NCI-H82 treated with DMSO at 0.1 percent for 48 hours (cell line): ENCODE measurements at regions not wholly inside any gene's neighbourhood (a gene's known extent, or its start where the extent isn't known, plus 50 kb on each side); places are given as distances from the start of the nearest gene placed in this dataset.

Experiments used
- DNase-seq: peaks from one replicate; lab custom pipeline; 2025; ENCODE audit not compliant: unreplicated experiment; lab: John Stamatoyannopoulos, UW

DNA sequence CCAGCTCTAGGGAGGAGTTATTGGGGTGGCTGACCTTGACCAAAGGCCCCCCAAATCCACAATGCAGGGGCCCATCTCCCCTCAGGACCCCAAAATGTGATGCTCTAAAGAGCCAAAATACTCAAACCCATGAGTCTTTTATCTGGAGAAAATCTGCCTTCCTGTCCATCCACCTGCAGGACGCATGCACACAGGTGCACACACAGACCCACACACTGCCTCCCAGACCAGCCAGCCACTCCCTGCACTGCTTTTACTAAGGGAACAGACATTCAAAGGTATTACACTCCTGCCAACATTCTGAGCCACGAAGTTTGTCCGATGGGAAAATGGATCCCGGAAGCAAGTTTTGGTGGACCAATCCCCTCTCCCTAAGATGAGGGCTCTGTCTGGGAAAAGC, 76.1 kb upstream of the CDH5 start:
- no peak for DNase-seq

DNA sequence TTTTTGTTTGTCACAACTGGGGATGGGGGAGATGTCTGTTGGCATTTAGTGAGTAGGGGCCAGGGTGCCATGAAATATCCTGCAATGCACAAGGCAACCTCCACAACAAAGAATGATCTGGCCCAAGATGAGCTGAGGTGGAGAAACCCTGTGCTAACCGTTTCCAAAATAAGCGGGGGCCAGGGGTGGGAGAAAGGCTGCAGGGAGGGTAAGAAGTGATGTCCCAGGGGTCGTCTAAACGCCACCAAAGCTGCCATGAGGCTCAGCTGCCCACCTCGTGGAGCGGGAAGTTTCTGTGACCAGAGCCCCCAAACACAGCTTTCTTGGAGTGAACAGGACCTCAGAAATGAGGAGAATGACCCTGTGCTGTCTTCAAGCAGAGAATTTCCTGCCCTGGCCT, 76.5 kb upstream of the CDH5 start:
- no peak for DNase-seq

- no peak for DNase-seq
Observed at GRCh38 chr16:66289051-66289680, 77.3 kb upstream of the CDH5 start.

DNA sequence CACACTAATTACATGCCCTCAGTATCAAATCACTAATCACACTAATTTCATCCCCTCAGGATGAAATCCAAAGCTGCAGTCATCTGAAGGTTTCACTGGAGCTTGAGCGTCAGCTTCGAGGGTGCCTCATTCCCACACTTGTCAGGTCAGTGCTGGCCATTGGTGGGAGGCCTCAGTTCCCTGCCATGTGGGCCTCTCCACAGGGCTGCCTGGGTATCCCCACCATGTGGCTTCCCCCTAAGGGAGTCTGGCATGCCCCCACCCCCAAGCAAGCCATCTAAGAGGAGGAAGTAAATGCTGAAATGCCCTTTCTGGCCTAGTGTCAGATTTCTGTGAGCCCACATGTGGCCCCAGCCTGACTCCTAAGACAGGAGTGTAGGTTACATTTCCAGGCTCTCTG, 78.6 kb upstream of the CDH5 start:
- no peak for DNase-seq

DNA sequence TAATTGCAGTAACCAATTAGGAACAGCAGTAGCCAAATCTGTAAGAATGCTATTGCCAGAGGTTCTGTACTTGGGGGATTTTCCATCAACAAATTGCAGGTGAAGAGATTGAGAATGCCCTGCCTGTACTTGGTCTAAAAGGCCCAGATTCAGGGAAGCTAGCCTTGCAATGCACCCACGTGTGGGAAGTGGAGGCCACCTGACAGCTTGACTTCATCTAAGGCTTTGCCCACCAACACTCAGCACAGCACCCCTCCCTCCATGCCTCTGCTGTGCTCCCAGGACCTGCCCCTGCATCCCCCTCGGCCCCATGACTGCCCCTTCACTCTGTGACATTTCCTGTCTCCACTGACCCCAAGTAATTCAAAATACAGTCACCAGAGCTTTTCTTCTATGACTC, 79.1 kb upstream of the CDH5 start:
- no peak for DNase-seq

GRCh38 chr16:66286527-66286926, 80.0 kb upstream of the CDH5 start:
- DNase-seq: no peak

DNA sequence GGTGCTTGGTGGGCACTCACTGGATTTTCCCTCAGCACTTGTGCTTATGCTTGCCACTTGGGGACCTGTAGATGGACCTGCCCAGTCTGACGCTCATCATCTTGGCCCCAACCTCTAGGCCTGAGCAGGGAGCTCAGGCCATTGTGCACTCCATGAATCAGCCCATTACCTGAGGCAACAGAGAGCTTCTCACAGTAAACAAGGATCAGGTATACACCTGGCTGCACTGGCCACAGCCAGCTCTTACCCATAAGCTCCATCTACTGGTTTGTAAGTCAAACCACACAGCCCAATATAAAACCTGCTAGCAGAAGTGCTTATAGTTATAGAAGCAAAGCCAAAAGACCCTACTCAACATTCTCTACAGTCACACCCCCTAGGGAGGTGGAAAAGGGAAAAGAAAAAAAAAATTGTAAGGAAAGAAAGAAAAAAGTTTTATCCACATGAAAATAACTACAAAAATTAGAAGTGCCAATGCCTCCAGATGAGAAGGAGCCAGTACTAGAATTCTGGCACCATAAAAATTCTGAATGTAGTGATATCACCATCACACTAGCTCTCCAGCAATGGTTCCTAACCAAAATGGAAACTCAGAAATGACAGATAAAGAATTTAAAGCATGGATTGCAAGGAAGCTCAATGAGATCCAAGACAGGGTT, 87.8 kb upstream of the CDH5 start:
- DNase-seq: no peak

GRCh38 chr16:66278111-66278531, 88.4 kb upstream of the CDH5 start:
- no peak for DNase-seq

DNA sequence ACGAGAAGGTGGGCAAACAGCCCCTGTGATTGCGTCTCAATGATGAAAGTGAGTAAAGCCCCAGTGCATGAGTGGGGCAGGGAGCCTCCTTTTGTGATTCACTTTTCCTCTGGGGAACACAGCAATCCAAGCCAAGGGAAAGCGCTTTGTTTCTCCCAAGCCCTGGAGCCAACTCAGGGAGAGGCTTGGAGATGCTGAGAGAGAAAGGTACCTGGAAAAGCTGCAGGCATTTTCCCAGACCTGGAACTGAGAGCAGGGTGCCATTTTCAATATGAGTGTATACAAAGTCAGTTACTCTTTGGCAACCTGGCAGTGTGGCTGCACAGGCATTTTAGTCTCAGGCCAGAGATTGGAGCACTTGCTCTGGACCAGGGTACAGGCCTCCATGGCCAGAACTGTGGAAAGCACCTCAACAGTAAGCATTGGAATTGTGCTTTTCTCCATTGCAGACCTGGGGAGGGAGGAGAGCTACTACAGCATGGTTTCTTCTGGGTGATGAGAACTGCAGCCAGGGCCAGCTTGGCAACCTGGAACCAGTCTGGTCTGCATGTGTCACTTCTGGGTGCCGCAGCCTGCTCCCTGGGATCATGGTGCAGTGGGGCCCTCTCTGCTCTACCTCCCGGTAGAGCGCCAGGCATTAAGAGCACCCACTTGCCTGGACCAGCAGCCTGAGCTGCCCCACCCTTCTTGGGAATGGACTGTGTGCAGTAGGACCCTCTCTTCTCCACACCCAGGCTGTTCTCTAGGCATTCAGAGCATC, 89.0 kb upstream of the CDH5 start:
- no peak for DNase-seq

DNA sequence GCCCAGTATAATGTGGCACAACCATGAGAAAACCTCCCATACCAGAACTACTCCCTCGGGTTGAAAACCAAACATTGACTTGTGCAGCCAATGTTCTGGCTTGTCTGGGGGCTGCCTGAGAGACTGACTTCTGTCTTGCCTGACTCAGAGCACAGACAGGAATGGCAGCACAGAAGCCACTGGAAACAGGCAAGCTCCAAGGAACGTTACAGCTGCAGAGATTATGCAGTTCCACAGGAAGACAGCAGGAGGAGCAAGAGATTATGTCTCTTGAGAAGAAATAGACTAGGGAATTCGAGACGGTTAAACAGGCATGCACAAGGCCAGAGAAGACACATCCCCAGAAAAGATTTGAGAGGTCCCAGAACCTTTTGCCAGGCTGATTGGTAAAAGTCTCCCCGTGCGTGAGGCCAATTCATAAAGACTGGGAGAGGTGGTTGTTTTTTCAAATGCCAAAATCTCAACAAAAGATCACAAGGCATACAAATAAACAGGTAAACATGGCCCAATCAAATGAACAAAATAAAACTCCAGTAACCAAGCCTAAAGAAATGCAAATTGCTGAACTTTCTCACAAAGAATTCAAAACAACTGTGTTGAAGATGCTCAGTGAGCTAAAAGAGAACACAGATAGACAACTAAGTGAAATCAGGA, 90.6 kb upstream of the CDH5 start:
- DNase-seq: peak; percentile 53

- no peak for DNase-seq
Observed at GRCh38 chr16:66274335-66275110, 92.0 kb upstream of the CDH5 start.

- DNase-seq: no peak
Observed at GRCh38 chr16:66273644-66274334, 92.7 kb upstream of the CDH5 start.

GRCh38 chr16:66273053-66273452, 93.4 kb upstream of the CDH5 start:
- DNase-seq: no peak

- no peak for DNase-seq
Observed at GRCh38 chr16:66272461-66272860, 94.0 kb upstream of the CDH5 start.

DNA sequence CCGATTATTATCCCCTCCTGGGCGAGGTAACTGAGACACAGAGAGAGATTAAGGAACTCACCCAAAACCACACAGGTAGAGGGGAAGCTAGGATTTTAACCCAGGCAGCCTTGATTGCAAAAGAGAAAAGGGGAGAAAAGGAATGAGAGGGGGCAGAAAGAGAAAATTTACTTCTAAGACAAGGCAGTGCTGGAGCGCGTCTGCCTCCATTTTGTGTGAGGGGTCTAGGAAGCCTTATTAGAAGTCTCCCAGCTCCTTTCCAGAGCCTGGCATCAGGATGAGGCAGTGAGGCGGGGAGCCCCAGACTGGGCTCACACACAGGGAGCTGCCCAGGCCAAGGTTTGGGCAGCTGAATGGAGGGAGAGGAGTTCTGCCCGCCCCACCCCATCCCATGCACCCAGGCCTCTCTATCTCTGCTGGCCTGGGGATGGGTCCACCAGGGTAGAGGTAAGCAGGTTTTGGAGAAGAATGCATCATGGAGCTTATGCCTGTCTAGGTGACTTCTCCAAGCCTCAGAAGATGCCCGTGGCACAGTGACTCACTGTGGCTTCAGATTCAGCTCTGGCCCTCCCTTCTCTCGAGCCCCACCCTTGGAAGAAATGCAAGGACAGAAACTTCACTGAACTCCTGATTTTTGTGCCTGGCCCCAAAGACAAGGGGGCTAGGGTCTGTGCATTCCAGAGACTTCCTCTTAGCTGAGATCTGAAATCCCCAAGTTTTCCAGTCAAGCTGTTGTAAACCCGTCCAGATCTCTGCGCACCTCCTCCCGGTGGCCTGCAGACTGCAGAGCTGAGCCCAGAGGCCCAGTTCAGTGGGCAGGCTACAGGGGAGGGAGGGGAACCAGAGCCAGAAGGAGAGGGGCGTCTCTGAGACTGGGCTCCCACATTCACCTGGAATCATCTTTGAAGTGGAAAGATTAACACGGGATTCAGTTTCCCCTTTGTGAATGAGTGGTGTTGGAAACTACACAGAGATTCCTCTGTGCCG, 95.1 kb upstream of the CDH5 start:
- DNase-seq: no peak

- DNase-seq: peak; percentile 70
Observed at GRCh38 chr16:66270333-66270927, 96.1 kb upstream of the CDH5 start.

DNA sequence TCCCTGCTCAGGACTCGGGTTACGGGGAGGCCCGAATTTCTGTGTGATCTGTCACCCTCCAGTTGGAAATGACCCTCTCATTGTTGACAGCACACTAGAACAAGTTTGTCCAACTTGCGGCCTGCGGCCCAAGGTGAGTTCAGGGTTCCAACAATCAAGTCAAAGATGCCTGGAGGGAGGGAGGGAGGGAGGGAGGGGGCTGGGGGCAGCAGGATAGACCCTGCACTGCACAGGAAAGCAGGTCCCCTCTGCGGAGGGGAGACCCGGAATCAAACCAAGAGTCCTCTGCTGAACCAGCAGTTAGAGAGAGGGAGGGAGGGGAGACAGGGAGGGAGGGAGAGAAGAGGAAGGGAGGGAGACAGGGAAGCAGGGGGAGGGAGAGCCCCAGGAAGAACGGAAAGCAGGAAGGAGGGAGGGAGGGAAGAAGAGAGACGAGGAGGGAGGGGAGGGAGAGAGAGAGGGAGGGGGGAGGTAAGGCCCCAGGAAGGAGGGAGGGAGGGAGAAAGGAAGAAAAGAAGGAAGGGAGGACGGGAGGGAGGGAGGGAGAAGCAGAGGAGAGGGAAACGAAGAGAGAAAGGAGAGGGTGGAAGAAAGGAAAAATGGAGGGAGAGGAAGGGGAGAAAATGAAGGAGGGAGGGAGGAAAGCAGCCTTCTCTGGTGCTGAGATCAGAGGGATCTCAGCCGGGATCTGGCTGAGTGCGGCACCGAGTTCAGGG, 96.7 kb upstream of the CDH5 start:
- no peak for DNase-seq

GRCh38 chr16:66267292-66268014, 99.0 kb upstream of the CDH5 start:
- DNase-seq: no peak
